ENCODE measurements at regions not wholly inside any gene's neighbourhood (a gene's known extent, or its start where the extent isn't known, plus 50 kb on each side); places are given as distances from the start of the nearest gene placed in this dataset.

GRCh38 chr4:137263206-137263605, 269.1 kb downstream of the PCDH18 start:
- Histone ChIP-seq H4K20me1 (ENCODE audit: insufficient read depth, low read depth, low read length) (no peaks in the 10 kb centered on the region), H3K9me3 (ENCODE audit: low read length) (peaks cover 16% of the 10 kb centered on the region; the same call in 1 of the 2 replicates), H3K36me3 (ENCODE audit: insufficient read depth, low read length) (no peaks in the 10 kb centered on the region), H2AFZ (ENCODE audit: low read length) (no peak overlapping the region), H3K9me2 (replicated peaks; ENCODE audit: insufficient read depth, low read length) (no peaks in the 10 kb centered on the region), H3K9ac (ENCODE audit: low read length) (no peak overlapping the region), H3K27ac (ENCODE audit: low read length) (no peak overlapping the region), H3K4me1 (ENCODE audit: low read length) (no peaks in the 10 kb centered on the region), H3K4me2 (ENCODE audit: low read depth, low read length, poor library complexity, severe bottlenecking) (no peak overlapping the region), H3K79me2 (ENCODE audit: low read length) (no peaks in the 10 kb centered on the region), H3K4me3 (ENCODE audit: low read length) (no peak overlapping the region), H3K27me3 (ENCODE audit: low read length) (no peaks in the 10 kb centered on the region)
- no peak for DNase-seq

- H3K9me2 ChIP-seq (replicated peaks; ENCODE audit: insufficient read depth, low read length), result no peaks in the 10 kb centered on the region
- no peak overlapping the region for H2AFZ ChIP-seq (ENCODE audit: low read length)
- no peak overlapping the region for H3K9ac ChIP-seq (ENCODE audit: low read length)
- no peaks in the 10 kb centered on the region for H3K4me1 ChIP-seq (ENCODE audit: low read length)
- no peaks in the 10 kb centered on the region for H3K36me3 ChIP-seq (ENCODE audit: insufficient read depth, low read length)
- H3K79me2 ChIP-seq (ENCODE audit: low read length), result no peaks in the 10 kb centered on the region
- no peak overlapping the region for H3K4me3 ChIP-seq (ENCODE audit: low read length)
- peaks cover 20% of the 10 kb centered on the region; the same call in 1 of the 2 replicates for H3K9me3 ChIP-seq (ENCODE audit: low read length)
- H3K4me2 ChIP-seq (ENCODE audit: low read depth, low read length, poor library complexity, severe bottlenecking), result no peak overlapping the region
- H3K27ac ChIP-seq (ENCODE audit: low read length), result no peak overlapping the region
- no peaks in the 10 kb centered on the region for H4K20me1 ChIP-seq (ENCODE audit: insufficient read depth, low read depth, low read length)
- no peak for DNase-seq
- no peaks in the 10 kb centered on the region for H3K27me3 ChIP-seq (ENCODE audit: low read length)
Measured at GRCh38 chr4:137253949-137254348, 278.3 kb downstream of the PCDH18 start.

- Histone ChIP-seq H2AFZ (ENCODE audit: low read length) (no peak overlapping the region), H3K4me1 (ENCODE audit: low read length) (no peaks in the 10 kb centered on the region), H3K9ac (ENCODE audit: low read length) (no peak overlapping the region), H3K4me3 (ENCODE audit: low read length) (no peak overlapping the region), H3K27ac (ENCODE audit: low read length) (no peak overlapping the region), H3K79me2 (ENCODE audit: low read length) (no peaks in the 10 kb centered on the region), H3K36me3 (ENCODE audit: insufficient read depth, low read length) (no peaks in the 10 kb centered on the region), H3K27me3 (ENCODE audit: low read length) (no peaks in the 10 kb centered on the region), H3K4me2 (ENCODE audit: low read depth, low read length, poor library complexity, severe bottlenecking) (no peak overlapping the region), H3K9me2 (replicated peaks; ENCODE audit: insufficient read depth, low read length) (no peaks in the 10 kb centered on the region), H3K9me3 (ENCODE audit: low read length) (peaks cover 7% of the 10 kb centered on the region), H4K20me1 (ENCODE audit: insufficient read depth, low read depth, low read length) (no peaks in the 10 kb centered on the region)
- DNase-seq, result no peak
Measured at GRCh38 chr4:137249112-137249511, 283.2 kb downstream of the PCDH18 start.

- H3K9ac ChIP-seq (ENCODE audit: low read length), result no peak overlapping the region
- H3K27ac ChIP-seq (ENCODE audit: low read length), result no peak overlapping the region
- no peak overlapping the region for H3K4me2 ChIP-seq (ENCODE audit: low read depth, low read length, poor library complexity, severe bottlenecking)
- no peaks in the 10 kb centered on the region for H3K4me1 ChIP-seq (ENCODE audit: low read length)
- peaks cover 10% of the 10 kb centered on the region for H3K9me3 ChIP-seq (ENCODE audit: low read length)
- H2AFZ ChIP-seq (ENCODE audit: low read length), result no peak overlapping the region
- no peaks in the 10 kb centered on the region for H3K79me2 ChIP-seq (ENCODE audit: low read length)
- H3K4me3 ChIP-seq (ENCODE audit: low read length), result no peak overlapping the region
- no peaks in the 10 kb centered on the region for H4K20me1 ChIP-seq (ENCODE audit: insufficient read depth, low read depth, low read length)
- H3K27me3 ChIP-seq (ENCODE audit: low read length), result no peaks in the 10 kb centered on the region
- DNase-seq, result no peak
- H3K36me3 ChIP-seq (ENCODE audit: insufficient read depth, low read length), result no peaks in the 10 kb centered on the region
- H3K9me2 ChIP-seq (replicated peaks; ENCODE audit: insufficient read depth, low read length), result no peaks in the 10 kb centered on the region
Measured at GRCh38 chr4:137238456-137239162, 293.7 kb downstream of the PCDH18 start.

- no peak for DNase-seq
- Histone ChIP-seq H3K4me2 (ENCODE audit: low read depth, low read length, poor library complexity, severe bottlenecking) (no peak overlapping the region), H4K20me1 (ENCODE audit: insufficient read depth, low read depth, low read length) (no peaks in the 10 kb centered on the region), H3K9me2 (replicated peaks; ENCODE audit: insufficient read depth, low read length) (no peaks in the 10 kb centered on the region), H3K27me3 (ENCODE audit: low read length) (no peaks in the 10 kb centered on the region), H2AFZ (ENCODE audit: low read length) (no peak overlapping the region), H3K27ac (ENCODE audit: low read length) (no peak overlapping the region), H3K4me3 (ENCODE audit: low read length) (no peak overlapping the region), H3K9me3 (ENCODE audit: low read length) (peaks cover 15% of the 10 kb centered on the region), H3K9ac (ENCODE audit: low read length) (no peak overlapping the region), H3K36me3 (ENCODE audit: insufficient read depth, low read length) (no peaks in the 10 kb centered on the region), H3K79me2 (ENCODE audit: low read length) (no peaks in the 10 kb centered on the region), H3K4me1 (ENCODE audit: low read length) (no peaks in the 10 kb centered on the region)
Measured at GRCh38 chr4:137226900-137227299, 305.4 kb downstream of the PCDH18 start.

GRCh38 chr4:137226221-137226620, 306.1 kb downstream of the PCDH18 start:
- H2AFZ ChIP-seq (ENCODE audit: low read length), result no peak overlapping the region
- H3K4me3 ChIP-seq (ENCODE audit: low read length), result no peak overlapping the region
- no peaks in the 10 kb centered on the region for H3K9me2 ChIP-seq (replicated peaks; ENCODE audit: insufficient read depth, low read length)
- H3K36me3 ChIP-seq (ENCODE audit: insufficient read depth, low read length), result no peaks in the 10 kb centered on the region
- no peaks in the 10 kb centered on the region for H3K27me3 ChIP-seq (ENCODE audit: low read length)
- no peaks in the 10 kb centered on the region for H3K4me1 ChIP-seq (ENCODE audit: low read length)
- no peaks in the 10 kb centered on the region for H3K79me2 ChIP-seq (ENCODE audit: low read length)
- DNase-seq, result no peak
- no peak overlapping the region for H3K9ac ChIP-seq (ENCODE audit: low read length)
- no peak overlapping the region for H3K27ac ChIP-seq (ENCODE audit: low read length)
- no peak overlapping the region for H3K4me2 ChIP-seq (ENCODE audit: low read depth, low read length, poor library complexity, severe bottlenecking)
- peaks cover 15% of the 10 kb centered on the region for H3K9me3 ChIP-seq (ENCODE audit: low read length)
- H4K20me1 ChIP-seq (ENCODE audit: insufficient read depth, low read depth, low read length), result no peaks in the 10 kb centered on the region

- Histone ChIP-seq H3K9me3 (ENCODE audit: low read length) (peaks cover 30% of the 10 kb centered on the region; the same call in 1 of the 2 replicates), H3K79me2 (ENCODE audit: low read length) (no peaks in the 10 kb centered on the region), H2AFZ (ENCODE audit: low read length) (no peak overlapping the region), H3K27me3 (ENCODE audit: low read length) (no peaks in the 10 kb centered on the region), H3K4me1 (ENCODE audit: low read length) (no peaks in the 10 kb centered on the region), H4K20me1 (ENCODE audit: insufficient read depth, low read depth, low read length) (no peaks in the 10 kb centered on the region), H3K9ac (ENCODE audit: low read length) (no peak overlapping the region), H3K9me2 (replicated peaks; ENCODE audit: insufficient read depth, low read length) (no peaks in the 10 kb centered on the region), H3K36me3 (ENCODE audit: insufficient read depth, low read length) (no peaks in the 10 kb centered on the region), H3K27ac (ENCODE audit: low read length) (no peak overlapping the region), H3K4me2 (ENCODE audit: low read depth, low read length, poor library complexity, severe bottlenecking) (no peak overlapping the region), H3K4me3 (ENCODE audit: low read length) (no peak overlapping the region)
- no peak for DNase-seq
Measured at GRCh38 chr4:137213372-137214173, 318.7 kb downstream of the PCDH18 start.

GRCh38 chr4:137212601-137213000, 319.7 kb downstream of the PCDH18 start:
- H3K4me3 ChIP-seq (ENCODE audit: low read length), result no peak overlapping the region

More at GRCh38 chr4:137212601-137213000, 319.7 kb downstream of the PCDH18 start:
- Histone ChIP-seq H3K4me1 (ENCODE audit: low read length) (no peaks in the 10 kb centered on the region), H4K20me1 (ENCODE audit: insufficient read depth, low read depth, low read length) (no peaks in the 10 kb centered on the region), H3K4me2 (ENCODE audit: low read depth, low read length, poor library complexity, severe bottlenecking) (no peak overlapping the region), H3K27me3 (ENCODE audit: low read length) (no peaks in the 10 kb centered on the region), H3K9me3 (ENCODE audit: low read length) (peaks cover 29% of the 10 kb centered on the region), H3K27ac (ENCODE audit: low read length) (no peak overlapping the region), H3K9ac (ENCODE audit: low read length) (no peak overlapping the region), H2AFZ (ENCODE audit: low read length) (no peak overlapping the region), H3K36me3 (ENCODE audit: insufficient read depth, low read length) (no peaks in the 10 kb centered on the region), H3K9me2 (replicated peaks; ENCODE audit: insufficient read depth, low read length) (no peaks in the 10 kb centered on the region), H3K79me2 (ENCODE audit: low read length) (no peaks in the 10 kb centered on the region)
- no peak for DNase-seq
